ENCODE measurements at regions not wholly inside any gene's neighbourhood (a gene's known extent, or its start where the extent isn't known, plus 50 kb on each side); places are given as distances from the start of the nearest gene placed in this dataset.

- Mint-ChIP-seq H3K9me3 (no peaks in the 10 kb centered on the region), H3K36me3 (no peaks in the 10 kb centered on the region), H3K4me3 (no peak overlapping the region), H3K27me3 (peaks cover 21% of the 10 kb centered on the region), H3K27ac (no peak overlapping the region), H3K4me1 (peaks cover 23% of the 10 kb centered on the region)
- ATAC-seq = no peak
Observed at GRCh38 chr15:69784798-69785566, 312.7 kb downstream of the TLE3 start.

- no peak overlapping the region for H3K4me3 Mint-ChIP-seq
- H3K36me3 Mint-ChIP-seq = no peaks in the 10 kb centered on the region
- ATAC-seq = no peak
- H3K9me3 Mint-ChIP-seq = no peaks in the 10 kb centered on the region
- peaks cover 14% of the 10 kb centered on the region for H3K4me1 Mint-ChIP-seq
- peaks cover 21% of the 10 kb centered on the region for H3K27me3 Mint-ChIP-seq
- no peak overlapping the region for H3K27ac Mint-ChIP-seq
Observed at GRCh38 chr15:69786136-69786701, 311.5 kb downstream of the TLE3 start.

- ATAC-seq = no peak
- Mint-ChIP-seq H3K9me3 (no peaks in the 10 kb centered on the region), H3K36me3 (no peaks in the 10 kb centered on the region), H3K4me3 (no peak overlapping the region), H3K27me3 (peaks cover 21% of the 10 kb centered on the region), H3K27ac (no peak overlapping the region), H3K4me1 (no peaks in the 10 kb centered on the region)
Observed at GRCh38 chr15:69787791-69788190, 309.9 kb downstream of the TLE3 start.

GRCh38 chr15:69789648-69790393 is 307.9 kb downstream of the TLE3 start:
- Mint-ChIP-seq H3K36me3 (no peaks in the 10 kb centered on the region), H3K9me3 (no peaks in the 10 kb centered on the region), H3K4me3 (no peak overlapping the region), H3K27ac (no peak overlapping the region), H3K4me1 (no peaks in the 10 kb centered on the region), H3K27me3 (peaks cover 21% of the 10 kb centered on the region)
- no peak for ATAC-seq

GRCh38 chr15:69790632-69791031 is 307.1 kb downstream of the TLE3 start:
- Mint-ChIP-seq H3K4me1 (no peaks in the 10 kb centered on the region), H3K4me3 (no peak overlapping the region), H3K36me3 (no peaks in the 10 kb centered on the region), H3K9me3 (no peaks in the 10 kb centered on the region), H3K27ac (no peak overlapping the region), H3K27me3 (peaks cover 19% of the 10 kb centered on the region)
- no peak for ATAC-seq

- ATAC-seq = no peak
- Mint-ChIP-seq H3K36me3 (no peaks in the 10 kb centered on the region), H3K4me3 (no peak overlapping the region)
Observed at GRCh38 chr15:69792823-69793222, 304.9 kb downstream of the TLE3 start.

GRCh38 chr15:69793431-69793780 is 304.3 kb downstream of the TLE3 start:
- no peak for ATAC-seq
- H3K4me3 Mint-ChIP-seq = no peak overlapping the region
- H3K9me3 Mint-ChIP-seq = no peaks in the 10 kb centered on the region
- no peak overlapping the region for H3K27ac Mint-ChIP-seq
- no peaks in the 10 kb centered on the region for H3K4me1 Mint-ChIP-seq
- H3K27me3 Mint-ChIP-seq = peaks cover 8% of the 10 kb centered on the region
- H3K36me3 Mint-ChIP-seq = no peaks in the 10 kb centered on the region

More at GRCh38 chr15:69792823-69793222, 304.9 kb downstream of the TLE3 start:
- Mint-ChIP-seq H3K4me1 (no peaks in the 10 kb centered on the region), H3K9me3 (no peaks in the 10 kb centered on the region), H3K27ac (no peak overlapping the region), H3K27me3 (peaks cover 8% of the 10 kb centered on the region)

- no peaks in the 10 kb centered on the region for H3K9me3 Mint-ChIP-seq
- no peak overlapping the region for H3K4me3 Mint-ChIP-seq
- H3K4me1 Mint-ChIP-seq = no peaks in the 10 kb centered on the region
- no peak for ATAC-seq
- H3K27me3 Mint-ChIP-seq = peaks cover 8% of the 10 kb centered on the region
- no peak overlapping the region for H3K27ac Mint-ChIP-seq
- no peaks in the 10 kb centered on the region for H3K36me3 Mint-ChIP-seq
Observed at GRCh38 chr15:69793781-69794451, 303.8 kb downstream of the TLE3 start.

- H3K4me3 Mint-ChIP-seq = no peak overlapping the region
- ATAC-seq = no peak
- no peak overlapping the region for H3K27ac Mint-ChIP-seq
- H3K27me3 Mint-ChIP-seq = peaks cover 8% of the 10 kb centered on the region
- no peaks in the 10 kb centered on the region for H3K36me3 Mint-ChIP-seq
- H3K4me1 Mint-ChIP-seq = no peaks in the 10 kb centered on the region
- no peaks in the 10 kb centered on the region for H3K9me3 Mint-ChIP-seq
Observed at GRCh38 chr15:69794645-69795469, 302.9 kb downstream of the TLE3 start.

- no peaks in the 10 kb centered on the region for H3K36me3 Mint-ChIP-seq
- peaks cover 8% of the 10 kb centered on the region for H3K27me3 Mint-ChIP-seq
- H3K27ac Mint-ChIP-seq = no peak overlapping the region
- ATAC-seq = no peak
- H3K4me1 Mint-ChIP-seq = no peaks in the 10 kb centered on the region
- no peaks in the 10 kb centered on the region for H3K9me3 Mint-ChIP-seq
- H3K4me3 Mint-ChIP-seq = no peak overlapping the region
Observed at GRCh38 chr15:69795601-69796000, 302.1 kb downstream of the TLE3 start.

GRCh38 chr15:69797051-69797595 is 300.6 kb downstream of the TLE3 start:
- Mint-ChIP-seq H3K36me3 (no peaks in the 10 kb centered on the region), H3K4me1 (no peaks in the 10 kb centered on the region), H3K4me3 (no peak overlapping the region), H3K9me3 (no peaks in the 10 kb centered on the region), H3K27ac (no peak overlapping the region), H3K27me3 (peaks cover 8% of the 10 kb centered on the region)
- no peak for ATAC-seq

GRCh38 chr15:69797615-69798014 is 300.1 kb downstream of the TLE3 start:
- Mint-ChIP-seq H3K9me3 (no peaks in the 10 kb centered on the region), H3K36me3 (no peaks in the 10 kb centered on the region)

GRCh38 chr15:69798481-69799250 is 299.1 kb downstream of the TLE3 start:
- H3K4me1 Mint-ChIP-seq = no peaks in the 10 kb centered on the region
- ATAC-seq = no peak
- H3K36me3 Mint-ChIP-seq = no peaks in the 10 kb centered on the region
- H3K27ac Mint-ChIP-seq = peak overlapping the region; percentile 56
- no peaks in the 10 kb centered on the region for H3K9me3 Mint-ChIP-seq
- H3K4me3 Mint-ChIP-seq = no peak overlapping the region
- H3K27me3 Mint-ChIP-seq = peaks cover 2% of the 10 kb centered on the region

More at GRCh38 chr15:69797615-69798014, 300.1 kb downstream of the TLE3 start:
- no peak for ATAC-seq
- no peak overlapping the region for H3K4me3 Mint-ChIP-seq
- H3K27ac Mint-ChIP-seq = no peak overlapping the region
- peaks cover 8% of the 10 kb centered on the region for H3K27me3 Mint-ChIP-seq
- no peaks in the 10 kb centered on the region for H3K4me1 Mint-ChIP-seq

- Mint-ChIP-seq H3K27ac (no peak overlapping the region), H3K36me3 (no peaks in the 10 kb centered on the region), H3K4me3 (no peak overlapping the region), H3K4me1 (peaks cover 4% of the 10 kb centered on the region), H3K27me3 (peaks cover 8% of the 10 kb centered on the region), H3K9me3 (no peaks in the 10 kb centered on the region)
- no peak for ATAC-seq
Observed at GRCh38 chr15:69801144-69801543, 296.6 kb downstream of the TLE3 start.

Measured in stimulated activated memory B cell treated with anti-CD40 and anti-IgM and Interleukin-4, amounts not matched to agents 10 μg/mL and 1 μg/mL and 100 μg/mL, for 72 hours (primary cell).